ENCODE measurements at regions not wholly inside any gene's neighbourhood (a gene's known extent, or its start where the extent isn't known, plus 50 kb on each side); places are given as distances from the start of the nearest gene placed in this dataset.

- TF ChIP-seq MAZ (IDR thresholded peaks at IDR 0.05; ENCODE audit: borderline replicate concordance, low read depth, low read length) (no peak), ZSCAN20 (CRISPR knock-in tag; IDR thresholded peaks at IDR 0.05) (no peak), GATA3 (IDR thresholded peaks at IDR 0.05; ENCODE audit: borderline replicate concordance) (no peak)
- TF ChIP-seq, protein P1, sequence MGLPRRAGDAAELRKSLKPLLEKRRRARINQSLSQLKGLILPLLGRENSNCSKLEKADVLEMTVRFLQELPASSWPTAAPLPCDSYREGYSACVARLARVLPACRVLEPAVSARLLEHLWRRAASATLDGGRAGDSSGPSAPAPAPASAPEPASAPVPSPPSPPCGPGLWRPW (IDR thresholded peaks at IDR 0.05) = no peak
Measured at GRCh38 chr3:164477403-164477802, 600.9 kb downstream of the SI start (continued).

DNA sequence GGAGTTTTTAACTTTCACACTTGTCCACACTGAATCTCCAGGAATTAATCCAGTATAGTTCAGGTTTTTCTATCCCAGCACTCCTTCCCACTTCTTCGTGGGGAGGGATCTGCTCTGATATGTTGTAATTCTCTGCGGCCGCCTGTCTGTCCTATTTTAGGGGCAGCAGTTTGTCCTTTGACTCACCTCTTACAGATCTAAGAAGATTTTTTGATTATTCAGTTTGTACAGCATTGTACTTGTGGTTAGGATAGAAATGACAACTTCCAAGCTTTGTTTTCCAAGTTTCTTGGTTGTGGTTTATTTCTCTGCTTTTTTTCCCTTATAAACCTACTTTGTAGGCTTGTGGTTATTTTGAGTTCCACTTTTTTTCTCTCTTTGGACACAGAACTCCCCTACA is 601.7 kb downstream of the SI start:
- CTCF ChIA-PET = no interaction called here
- no peak for TF ChIP-seq CBX8 (IDR thresholded peaks at IDR 0.05)
- TF ChIP-seq JUN (IDR thresholded peaks at IDR 0.05) = no peak
- no peak overlapping the region for H3K4me3 ChIP-seq
- H3K9me3 ChIP-seq = no peaks in the 10 kb centered on the region
- POLR2A ChIA-PET = no interaction called here
- H3K27ac ChIP-seq = no peak overlapping the region
- H3K4me2 ChIP-seq = no peak overlapping the region
- FAIRE-seq (no peak), ATAC-seq (no peak), DNase-seq (ENCODE audit: low read depth in 1 of 2, low spot score in 1 of 2) (no peak)
- WGBS (ENCODE audit: missing lambda C conversion rate) = 69% methylated on average over 3 of the region's 3 CpGs
- no peaks in the 10 kb centered on the region for H3K4me1 ChIP-seq

GRCh38 chr3:164470471-164470870 is 607.8 kb downstream of the SI start:
- no peak for ATAC-seq
- no peak overlapping the region for H3K4me2 ChIP-seq

DNA sequence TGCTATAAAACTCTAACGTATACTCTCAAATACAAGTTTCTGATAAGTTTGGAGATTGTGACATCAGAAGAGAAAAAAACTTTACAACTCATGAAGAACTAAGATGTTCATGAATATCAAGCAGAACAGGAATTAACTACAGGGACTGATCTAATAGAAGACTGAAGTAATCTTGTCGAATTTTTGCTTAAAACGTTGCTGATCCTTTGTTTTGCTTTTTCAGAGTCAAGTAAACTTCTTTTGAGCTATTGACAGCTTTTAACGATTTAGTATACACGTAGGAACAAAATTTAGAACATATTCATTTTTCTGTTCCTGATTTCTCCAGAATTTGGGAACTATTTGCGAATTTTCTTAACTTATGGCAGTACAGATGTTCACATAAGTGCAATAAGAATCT is 610.2 kb downstream of the SI start:
- Histone ChIP-seq H3K4me3 (no peak overlapping the region), H3K9me3 (no peaks in the 10 kb centered on the region), H3K27ac (no peak overlapping the region), H3K4me1 (peaks cover 15% of the 10 kb centered on the region; the same call in 2 of the 3 replicates), H3K4me2 (no peak overlapping the region)
- 26% methylated on average over 6 of the region's 6 CpGs for WGBS (ENCODE audit: missing lambda C conversion rate)
- FAIRE-seq (no peak), ATAC-seq (no peak), DNase-seq (ENCODE audit: low read depth in 1 of 2, low spot score in 1 of 2) (no peak)
- CTCF ChIA-PET = no interaction called here
- POLR2A ChIA-PET = no interaction called here
- TF ChIP-seq TP53 (CRISPR knock-in tag; IDR thresholded peaks at IDR 0.05) = no peak
- TF ChIP-seq NR3C1 (IDR thresholded peaks at IDR 0.05) = no peak
- TF ChIP-seq REST (IDR thresholded peaks at IDR 0.05) = no peak
- no peak for TF ChIP-seq HOXA7 (CRISPR knock-in tag; IDR thresholded peaks at IDR 0.05)
- TF ChIP-seq RAD21 (conservative IDR thresholded peaks at IDR 0.05 in 1 of 2, IDR thresholded peaks at IDR 0.05 in 1 of 2) = no peak
- TF ChIP-seq POLR2A (IDR thresholded peaks at IDR 0.05; ENCODE audit: low read length) = no peak
- no peak for TF ChIP-seq HEYL (CRISPR knock-in tag; IDR thresholded peaks at IDR 0.05)
- TF ChIP-seq KDM1A (IDR thresholded peaks at IDR 0.05; ENCODE audit: low read depth) = no peak
- TF ChIP-seq MAX (IDR thresholded peaks at IDR 0.05) = no peak
- TF ChIP-seq, protein P2, sequence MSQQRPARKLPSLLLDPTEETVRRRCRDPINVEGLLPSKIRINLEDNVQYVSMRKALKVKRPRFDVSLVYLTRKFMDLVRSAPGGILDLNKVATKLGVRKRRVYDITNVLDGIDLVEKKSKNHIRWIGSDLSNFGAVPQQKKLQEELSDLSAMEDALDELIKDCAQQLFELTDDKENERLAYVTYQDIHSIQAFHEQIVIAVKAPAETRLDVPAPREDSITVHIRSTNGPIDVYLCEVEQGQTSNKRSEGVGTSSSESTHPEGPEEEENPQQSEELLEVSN (IDR thresholded peaks at IDR 0.05; ENCODE audit: borderline replicate concordance, low read depth) = no peak
- TF ChIP-seq PBX3 (IDR thresholded peaks at IDR 0.05) = no peak

More at GRCh38 chr3:164470471-164470870, 607.8 kb downstream of the SI start:
- WGBS (ENCODE audit: missing lambda C conversion rate) = 41% methylated on average over 3 of the region's 3 CpGs
- ChIA-PET CTCF (no interaction called here), POLR2A (no interaction called here)
- no peaks in the 10 kb centered on the region for H3K9me3 ChIP-seq
- FAIRE-seq (no peak), DNase-seq (ENCODE audit: low read depth in 1 of 2, low spot score in 1 of 2) (no peak)
- H3K27ac ChIP-seq = no peak overlapping the region
- no peak overlapping the region for H3K4me3 ChIP-seq
- TF ChIP-seq EHMT2 (IDR thresholded peaks at IDR 0.05; ENCODE audit: low read depth) = no peak
- TF ChIP-seq HOXB13 (CRISPR knock-in tag; IDR thresholded peaks at IDR 0.05; ENCODE audit: low read depth) = no peak
- no peak for TF ChIP-seq HOXB5 (CRISPR knock-in tag; IDR thresholded peaks at IDR 0.05)
- TF ChIP-seq SREBF2 (IDR thresholded peaks at IDR 0.05) = no peak
- TF ChIP-seq CHD2 (IDR thresholded peaks at IDR 0.05; ENCODE audit: low read length, partially characterized antibody) = no peak
- TF ChIP-seq, protein P1 (IDR thresholded peaks at IDR 0.05) = no peak
- no peak for TF ChIP-seq FOXS1 (CRISPR knock-in tag; IDR thresholded peaks at IDR 0.05)
- TF ChIP-seq MYC (IDR thresholded peaks at IDR 0.05; ENCODE audit: borderline replicate concordance, low read length) = no peak
- no peak for TF ChIP-seq BCL3 (IDR thresholded peaks at IDR 0.05)
- no peak for TF ChIP-seq USF2 (IDR thresholded peaks at IDR 0.05)
- TF ChIP-seq HEYL (CRISPR knock-in tag; IDR thresholded peaks at IDR 0.05) = no peak
- TF ChIP-seq SMC3 (IDR thresholded peaks at IDR 0.05) = no peak
- no peak for TF ChIP-seq CHD4 (IDR thresholded peaks at IDR 0.05; ENCODE audit: borderline replicate concordance)
- TF ChIP-seq JUN (IDR thresholded peaks at IDR 0.05) = no peak
- H3K4me1 ChIP-seq = peaks cover 12% of the 10 kb centered on the region; the same call in 2 of the 3 replicates

Measured in A549 (cell line).